ENCODE measurements at regions not wholly inside any gene's neighbourhood (a gene's known extent, or its start where the extent isn't known, plus 50 kb on each side); places are given as distances from the start of the nearest gene placed in this dataset.

- TF ChIP-seq FOS (IDR thresholded peaks at IDR 0.05; ENCODE audit: borderline replicate concordance, extremely low read depth, insufficient read length) (no peak), KLF5 (IDR thresholded peaks at IDR 0.05; ENCODE audit: partially characterized antibody) (no peak), ATF7 (IDR thresholded peaks at IDR 0.05; ENCODE audit: low read depth) (no peak), MYC (IDR thresholded peaks at IDR 0.05; ENCODE audit: insufficient read depth, insufficient read length, insufficient replicate concordance, low read length, severe bottlenecking) (no peak), CTCF (IDR thresholded peaks at IDR 0.05 in 2 of 3, conservative IDR thresholded peaks at IDR 0.05 in 1 of 3; ENCODE audit: control insufficient read depth in 2 of 3, extremely low read depth in 1 of 3, insufficient read depth in 1 of 3, low read depth in 3 of 3, low read length in 3 of 3) (no peak), SMC3 (IDR thresholded peaks at IDR 0.05; ENCODE audit: borderline replicate concordance, low read length) (no peak), NFYB (IDR thresholded peaks at IDR 0.05; ENCODE audit: insufficient read depth, low read depth, low read length) (no peak), POLR2A (IDR thresholded peaks at IDR 0.05; ENCODE audit: low read depth, low read length) (no peak), ZBTB33 (IDR thresholded peaks at IDR 0.05) (no peak), JUND (IDR thresholded peaks at IDR 0.05; ENCODE audit: low read depth, low read length) (no peak), RAD51 (IDR thresholded peaks at IDR 0.05) (no peak), CREB1 (IDR thresholded peaks at IDR 0.05; ENCODE audit: low read depth) (no peak), EZH2 (IDR thresholded peaks at IDR 0.05; ENCODE audit: borderline replicate concordance, control insufficient read depth, low read depth, low read length) (no peak)
Observed at GRCh38 chr9:126058011-126058531, 268.6 kb upstream of the MVB12B start.

Measured in GM12878 (cell line).